HepG2 (cell line): ENCODE measurements at regions not wholly inside any gene's neighbourhood (a gene's known extent, or its start where the extent isn't known, plus 50 kb on each side); places are given as distances from the start of the nearest gene placed in this dataset.

ENCODE experiments used
- ATRX ChIP-seq: sonication (generic); formaldehyde crosslinking; IDR thresholded peaks from 2 replicates; pipeline ENCODE4 v1.4.0; 2020; ENCODE audit warnings: missing genetic modification reagents, borderline replicate concordance
- CTCF ChIP-seq: sonication (generic); formaldehyde crosslinking; IDR thresholded peaks from 2 replicates; pipeline ENCODE4 v1.5.0; 2020; ENCODE audit warnings: mild to moderate bottlenecking, missing genetic modification reagents, moderate library complexity
- HNRNPLL ChIP-seq: fragments of 200-400 bp; formaldehyde crosslinking; IDR thresholded peaks from 2 replicates; pipeline ENCODE4 v1.6.1; 2017; ENCODE audit warnings: mild to moderate bottlenecking, low read depth, low read length; ENCODE audit not compliant: poor library complexity, severe bottlenecking
- IKZF4 ChIP-seq: sonication (generic); formaldehyde crosslinking; IDR thresholded peaks from 2 replicates; pipeline ENCODE4 v1.5.1; 2020; ENCODE audit warnings: borderline replicate concordance, mild to moderate bottlenecking, low read depth, missing genetic modification reagents; ENCODE audit errors: not compliant biosample characterization
- MAX ChIP-seq: IDR thresholded peaks from 2 replicates; pipeline ENCODE4 v1.6.1; 2012; ENCODE audit warnings: inconsistent platforms
- NCOA1 ChIP-seq: sonication (generic); formaldehyde crosslinking; IDR thresholded peaks from 2 replicates; pipeline ENCODE4 v1.9.0; 2021; ENCODE audit warnings: missing genetic modification reagents
- ZNF576 ChIP-seq: sonication (generic); formaldehyde crosslinking; IDR thresholded peaks from 2 replicates; pipeline ENCODE4 v1.4.0; 2020; ENCODE audit warnings: mild to moderate bottlenecking, missing genetic modification reagents
- ZXDC ChIP-seq: sonication (generic); formaldehyde crosslinking; IDR thresholded peaks from 2 replicates; pipeline ENCODE4 v1.5.0; 2020; ENCODE audit warnings: mild to moderate bottlenecking, missing genetic modification reagents

GRCh38 chr15:62940093-62940754 is 102.3 kb upstream of the TPM1 start:
- TF ChIP-seq IKZF4 (CRISPR knock-in tag) (no peak), ATRX (no peak), NCOA1 (CRISPR knock-in tag) (no peak), CTCF (CRISPR knock-in tag) (no peak), HNRNPLL (no peak), MAX (no peak), ZXDC (no peak), ZNF576 (no peak)
